ENCODE measurements at regions not wholly inside any gene's neighbourhood (a gene's known extent, or its start where the extent isn't known, plus 50 kb on each side); places are given as distances from the start of the nearest gene placed in this dataset.

GRCh38 chr7:85928500-85928899 lies 715.2 kb upstream of the GRM3 start:
- no peak overlapping the region for H3K4me3 ChIP-seq (ENCODE audit: low read depth, low read length)
- DNase-seq (ENCODE audit: low read depth) = no peak
- TF ChIP-seq, protein P1, sequence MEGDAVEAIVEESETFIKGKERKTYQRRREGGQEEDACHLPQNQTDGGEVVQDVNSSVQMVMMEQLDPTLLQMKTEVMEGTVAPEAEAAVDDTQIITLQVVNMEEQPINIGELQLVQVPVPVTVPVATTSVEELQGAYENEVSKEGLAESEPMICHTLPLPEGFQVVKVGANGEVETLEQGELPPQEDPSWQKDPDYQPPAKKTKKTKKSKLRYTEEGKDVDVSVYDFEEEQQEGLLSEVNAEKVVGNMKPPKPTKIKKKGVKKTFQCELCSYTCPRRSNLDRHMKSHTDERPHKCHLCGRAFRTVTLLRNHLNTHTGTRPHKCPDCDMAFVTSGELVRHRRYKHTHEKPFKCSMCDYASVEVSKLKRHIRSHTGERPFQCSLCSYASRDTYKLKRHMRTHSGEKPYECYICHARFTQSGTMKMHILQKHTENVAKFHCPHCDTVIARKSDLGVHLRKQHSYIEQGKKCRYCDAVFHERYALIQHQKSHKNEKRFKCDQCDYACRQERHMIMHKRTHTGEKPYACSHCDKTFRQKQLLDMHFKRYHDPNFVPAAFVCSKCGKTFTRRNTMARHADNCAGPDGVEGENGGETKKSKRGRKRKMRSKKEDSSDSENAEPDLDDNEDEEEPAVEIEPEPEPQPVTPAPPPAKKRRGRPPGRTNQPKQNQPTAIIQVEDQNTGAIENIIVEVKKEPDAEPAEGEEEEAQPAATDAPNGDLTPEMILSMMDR (IDR thresholded peaks at IDR 0.05; ENCODE audit: insufficient read depth, low read depth, low read length) = no peak

DNA sequence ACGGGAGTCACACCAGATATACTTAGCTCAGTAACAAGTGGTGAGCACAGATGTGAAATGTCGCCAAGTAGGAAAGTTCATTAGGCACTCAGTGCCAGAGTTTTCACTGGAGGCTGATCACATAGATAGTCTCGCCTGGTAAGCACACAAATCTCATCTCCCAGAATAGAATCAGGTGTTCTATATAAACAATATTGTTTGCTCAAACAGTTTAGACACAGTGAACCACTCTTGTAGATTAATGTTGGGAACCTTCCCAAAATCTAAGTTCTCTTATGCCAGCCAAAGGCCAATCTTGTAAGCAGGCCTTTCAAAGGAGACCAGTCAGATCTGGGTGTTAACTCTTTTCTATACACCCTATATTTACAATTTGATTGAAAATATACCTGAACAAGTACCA lies 716.5 kb upstream of the GRM3 start:
- no peak for DNase-seq (ENCODE audit: low read depth)
- no peak overlapping the region for H3K4me3 ChIP-seq (ENCODE audit: low read depth, low read length)
- TF ChIP-seq, protein P1 (IDR thresholded peaks at IDR 0.05; ENCODE audit: insufficient read depth, low read depth, low read length) = no peak

- TF ChIP-seq, protein P1 (IDR thresholded peaks at IDR 0.05; ENCODE audit: insufficient read depth, low read depth, low read length) = no peak
- no peak for DNase-seq (ENCODE audit: low read depth)
- no peak overlapping the region for H3K4me3 ChIP-seq (ENCODE audit: low read depth, low read length)
Measured at GRCh38 chr7:85924062-85924461, 719.6 kb upstream of the GRM3 start.

DNA sequence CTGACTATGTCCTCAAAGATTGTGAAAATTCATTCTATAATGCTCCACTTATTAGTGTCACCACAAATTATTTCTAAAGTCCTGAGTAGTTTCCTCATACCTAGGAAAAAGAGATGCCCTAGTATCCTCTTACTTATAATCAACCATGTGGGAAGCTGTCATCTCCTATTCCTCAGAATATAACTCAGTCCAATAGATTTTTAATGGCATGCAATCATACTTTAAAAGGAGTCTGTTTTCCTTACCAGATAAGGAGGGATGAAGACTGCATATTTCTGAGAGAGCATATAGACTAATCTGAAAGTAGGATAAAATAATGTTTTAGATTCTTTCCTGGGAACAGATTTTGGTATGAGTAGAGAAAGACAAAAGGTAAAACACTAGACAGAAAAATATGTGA lies 727.7 kb upstream of the GRM3 start:
- DNase-seq (ENCODE audit: low read depth) = no peak
- H3K4me3 ChIP-seq (ENCODE audit: low read depth, low read length) = no peak overlapping the region
- TF ChIP-seq, protein P1 (IDR thresholded peaks at IDR 0.05; ENCODE audit: insufficient read depth, low read depth, low read length) = no peak

DNA sequence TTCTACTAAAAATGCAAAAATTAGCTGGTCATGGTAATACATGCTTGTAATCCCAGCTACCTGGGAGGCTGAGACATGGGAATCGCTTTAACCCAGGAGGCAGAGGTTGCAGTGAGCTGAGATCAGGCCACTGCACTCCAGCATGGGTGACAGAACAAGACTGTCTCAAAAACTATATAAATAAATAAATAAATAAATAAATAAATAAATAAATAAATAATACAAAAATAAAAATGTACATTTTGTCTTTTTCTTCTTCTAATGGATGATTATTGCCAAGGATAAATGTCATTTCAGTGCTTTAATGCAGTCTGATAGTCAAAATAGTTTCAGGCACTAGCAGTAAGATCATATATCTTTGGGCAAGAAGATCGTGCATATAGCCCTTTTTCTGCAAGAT lies 727.6 kb upstream of the SEMA3D start:
- no peak for DNase-seq (ENCODE audit: low read depth)
- H3K4me3 ChIP-seq (ENCODE audit: low read depth, low read length) = no peak overlapping the region
- TF ChIP-seq, protein P1 (IDR thresholded peaks at IDR 0.05; ENCODE audit: insufficient read depth, low read depth, low read length) = no peak

DNA sequence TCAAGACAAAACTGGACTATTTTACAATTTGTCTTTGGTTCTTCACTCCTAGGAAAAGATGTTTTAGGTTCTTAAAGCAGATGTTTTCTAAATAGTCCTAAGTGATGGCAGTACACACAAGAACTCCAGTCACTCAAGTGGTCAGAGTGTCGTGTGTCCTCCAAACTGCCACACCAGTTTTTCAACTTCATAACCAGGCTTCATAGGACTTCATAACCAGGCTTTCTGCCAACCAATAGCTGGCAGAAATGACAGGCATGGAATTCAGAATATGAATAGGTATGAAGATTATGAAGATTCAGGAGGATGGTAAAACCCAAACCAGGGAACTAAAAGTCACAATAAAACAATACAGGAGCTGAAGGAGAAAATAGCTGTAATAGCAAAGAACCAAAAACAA lies 721.2 kb upstream of the SEMA3D start:
- no peak for DNase-seq (ENCODE audit: low read depth)
- no peak overlapping the region for H3K4me3 ChIP-seq (ENCODE audit: low read depth, low read length)
- TF ChIP-seq, protein P1 (IDR thresholded peaks at IDR 0.05; ENCODE audit: insufficient read depth, low read depth, low read length) = no peak

GRCh38 chr7:85897967-85898366 lies 711.1 kb upstream of the SEMA3D start:
- no peak for DNase-seq (ENCODE audit: low read depth)
- TF ChIP-seq, protein P1 (IDR thresholded peaks at IDR 0.05; ENCODE audit: insufficient read depth, low read depth, low read length) = no peak
- H3K4me3 ChIP-seq (ENCODE audit: low read depth, low read length) = no peak overlapping the region

Data from fibroblast of villous mesenchyme (primary cell).